CD4-positive, alpha-beta T cell treated with Interleukin-2 at 100 ng/mL for 4 hours (primary cell): ENCODE measurements at regions not wholly inside any gene's neighbourhood (a gene's known extent, or its start where the extent isn't known, plus 50 kb on each side); places are given as distances from the start of the nearest gene placed in this dataset.
"Not testable (repeated sequence)": the region's sequence is repeated elsewhere in the genome, so short reads cannot be mapped to it uniquely, and the experiment has no call there.

Source experiments
- DNase-seq: peaks from one replicate; pipeline ENCODE4 v3.0.0-alpha.2; 2020; ENCODE audit warnings: low spot score

- no peak for DNase-seq
These were observed 837.6 kb downstream of the TBC1D32 start for GRCh38 chr6:120496661-120497060.

- no peak for DNase-seq
These were observed 840.8 kb downstream of the TBC1D32 start for GRCh38 chr6:120493505-120493904.

DNA sequence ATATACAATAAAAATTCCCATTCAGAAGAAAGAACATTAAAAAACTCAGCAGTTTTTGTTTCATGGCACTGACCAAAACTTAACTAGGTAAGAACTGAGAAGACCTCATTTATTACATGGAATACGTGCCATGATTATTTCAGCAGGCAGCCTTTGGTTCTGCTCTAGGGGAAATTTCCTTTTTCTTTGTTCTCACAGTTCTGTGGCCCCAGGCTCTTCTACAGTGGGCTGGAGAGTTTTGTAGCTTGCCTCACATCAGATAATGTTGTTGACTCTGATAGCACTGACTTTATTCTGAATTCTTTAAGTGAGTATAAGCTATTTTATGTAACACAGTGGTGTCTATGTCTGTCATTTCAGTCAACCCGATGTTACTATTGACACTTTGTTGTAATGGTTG, 844.3 kb downstream of the TBC1D32 start:
- no peak for DNase-seq

- DNase-seq, result no peak
These were observed 850.1 kb downstream of the TBC1D32 start for GRCh38 chr6:120484146-120484545.

DNA sequence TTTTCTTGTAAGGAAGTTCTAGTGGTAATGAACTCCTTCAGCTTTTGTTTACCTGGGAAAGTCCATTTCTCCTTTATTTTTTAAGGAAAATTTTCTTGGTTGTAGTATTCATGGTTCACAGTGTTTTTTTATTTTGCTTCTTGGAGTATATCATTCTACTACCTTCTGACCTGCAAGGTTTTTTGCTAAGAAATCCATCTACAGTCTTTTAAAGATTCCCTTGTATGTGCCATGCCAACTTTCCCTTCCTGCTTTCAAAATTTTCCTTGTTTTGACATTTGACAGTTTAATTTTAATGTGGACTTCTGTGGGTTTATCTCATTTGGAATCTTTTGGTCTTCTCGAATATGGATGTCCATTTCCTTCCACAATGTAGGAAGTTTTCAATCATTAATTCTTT, 855.6 kb downstream of the TBC1D32 start:
- no peak for DNase-seq

GRCh38 chr6:120473804-120474203, 860.5 kb downstream of the TBC1D32 start:
- DNase-seq, result no peak

DNA sequence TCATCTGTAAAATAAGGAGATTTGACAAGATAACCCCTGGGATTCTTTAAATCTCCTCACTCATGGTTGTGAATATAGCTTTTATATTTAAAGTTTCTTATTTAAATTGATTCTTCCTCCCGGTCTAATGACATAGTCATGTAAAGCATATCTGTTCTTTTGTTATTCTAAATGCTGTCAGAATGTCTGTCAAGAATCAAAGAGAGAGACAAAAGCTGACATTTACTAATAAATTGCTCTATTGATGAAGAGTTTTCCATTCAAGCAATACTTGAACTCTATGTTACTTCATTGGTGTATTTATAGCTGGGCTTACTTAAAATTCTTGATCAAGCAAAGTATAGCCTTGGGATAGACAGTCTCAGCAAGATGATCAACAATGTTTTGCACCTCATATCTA, 865.8 kb downstream of the TBC1D32 start:
- no peak for DNase-seq

GRCh38 chr6:120451508-120451907, 882.8 kb downstream of the TBC1D32 start:
- no peak for DNase-seq

DNA sequence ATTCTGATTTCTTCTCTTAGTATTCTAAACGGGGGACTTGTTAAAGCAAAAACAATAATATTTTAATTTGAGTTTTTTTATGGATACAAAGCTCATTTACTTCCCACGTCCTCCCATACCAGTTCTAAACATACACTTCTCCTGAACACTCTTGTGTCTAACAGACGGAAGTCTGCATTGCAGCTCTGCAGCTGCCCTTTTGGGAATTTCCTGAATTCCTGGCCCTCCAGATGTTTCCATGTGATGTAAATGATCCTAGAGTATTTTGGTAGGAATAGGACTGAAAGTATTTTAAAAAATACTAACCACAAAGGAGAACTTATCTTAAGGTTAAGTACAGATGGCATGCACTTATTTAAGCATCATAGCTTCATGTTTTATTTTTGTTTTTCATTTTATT, 886.7 kb downstream of the TBC1D32 start:
- DNase-seq, result no peak

DNA sequence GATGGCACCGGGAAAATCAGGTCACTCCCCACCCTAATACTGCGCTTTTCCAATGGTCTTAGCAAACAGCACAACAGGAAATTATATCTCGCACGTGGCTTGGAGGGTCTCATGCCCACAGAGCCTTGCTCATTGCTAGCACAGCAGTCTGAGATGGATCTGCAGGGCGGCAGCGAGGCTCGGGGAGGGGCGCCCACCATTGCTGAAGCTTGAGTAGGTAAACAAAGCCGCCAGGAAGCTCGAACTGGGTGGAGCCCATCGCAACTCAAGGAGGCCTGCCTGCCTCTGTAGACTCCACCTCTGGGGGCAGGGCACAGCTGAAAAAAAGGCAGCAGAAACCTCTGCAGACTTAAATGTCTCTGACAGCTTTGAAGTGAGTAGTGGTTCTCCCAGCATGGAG, 901.4 kb downstream of the TBC1D32 start:
- not testable (repeated sequence) for DNase-seq

- no peak for DNase-seq
These were observed 902.4 kb downstream of the TBC1D32 start for GRCh38 chr6:120431841-120432240.

DNA sequence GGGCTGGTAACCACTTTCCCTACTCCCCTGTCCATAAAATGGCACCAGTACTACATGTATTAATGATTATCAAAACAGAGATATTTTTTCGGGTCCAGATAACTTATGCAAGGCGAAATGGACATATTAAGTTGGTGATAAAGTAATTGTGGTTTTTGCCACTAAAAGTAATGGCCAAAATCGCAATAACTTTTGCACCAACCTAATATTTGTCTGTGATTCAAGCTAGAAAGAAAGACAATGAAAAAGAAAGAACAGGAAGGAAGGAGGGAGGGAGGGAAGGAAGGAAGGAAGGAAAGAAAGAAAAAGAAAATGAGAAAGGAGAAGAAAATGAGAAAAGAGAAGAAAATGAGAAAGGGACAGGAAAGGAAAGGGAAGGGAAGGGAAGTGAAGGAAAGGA, 922.9 kb downstream of the TBC1D32 start:
- no peak for DNase-seq

DNA sequence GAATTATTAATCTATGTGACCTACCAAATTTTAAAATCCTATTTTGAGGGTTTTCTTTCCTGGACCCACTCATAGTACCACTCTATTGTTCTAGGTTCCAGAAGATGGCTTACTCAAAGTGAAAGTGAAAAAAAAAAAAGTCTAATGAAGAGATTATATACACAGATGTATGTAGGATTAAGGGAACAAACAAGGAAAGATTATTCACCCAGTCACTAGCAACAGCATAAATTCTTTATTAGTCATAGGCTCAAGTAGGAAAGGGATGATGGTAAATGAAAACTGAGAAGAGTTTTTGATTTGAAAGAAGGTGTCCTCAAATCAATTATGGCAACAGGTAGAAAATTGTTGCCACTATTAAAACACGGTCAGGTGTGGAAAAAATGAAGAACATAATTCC, 923.7 kb downstream of the TBC1D32 start:
- DNase-seq, result no peak

- DNase-seq, result no peak
These were observed 926.6 kb downstream of the TBC1D32 start for GRCh38 chr6:120407696-120408095.

DNA sequence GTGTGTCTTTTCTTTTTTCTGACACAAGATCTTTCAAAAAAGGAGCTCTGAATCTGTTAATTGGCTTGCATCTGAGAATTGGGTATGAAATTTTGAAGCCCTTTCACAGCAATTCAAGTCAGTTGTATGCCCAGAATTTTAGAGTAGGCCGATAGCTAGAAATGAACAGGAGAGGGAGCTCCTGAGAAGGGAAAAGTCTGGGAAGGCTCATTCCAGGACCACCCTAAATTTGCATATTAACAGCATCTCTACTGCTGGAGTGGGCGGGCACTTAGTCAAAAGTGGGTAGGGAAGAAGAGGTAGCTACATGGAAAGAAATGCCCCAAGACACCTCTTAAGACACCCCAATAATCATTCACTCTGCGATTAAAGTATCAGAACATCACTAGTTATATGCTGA, 928.3 kb downstream of the TBC1D32 start:
- no peak for DNase-seq

DNA sequence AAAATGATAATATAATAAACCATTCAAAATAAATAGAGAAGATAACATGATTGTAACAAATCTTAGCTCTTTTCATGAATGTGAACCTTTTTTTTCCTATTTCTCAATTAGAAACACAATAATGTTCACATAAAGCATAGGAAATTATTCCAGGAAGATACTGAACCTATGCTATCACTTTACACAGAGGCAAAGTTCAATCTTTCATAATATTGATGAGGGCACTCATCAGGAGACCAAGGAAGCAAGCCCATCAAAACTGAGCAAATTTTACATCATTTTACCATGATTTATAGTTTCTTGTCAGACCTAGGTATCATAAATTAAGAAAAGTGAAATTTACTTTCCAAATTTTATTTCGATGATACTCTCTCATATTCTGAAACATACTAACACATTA, 938.5 kb downstream of the TBC1D32 start:
- DNase-seq, result no peak

DNA sequence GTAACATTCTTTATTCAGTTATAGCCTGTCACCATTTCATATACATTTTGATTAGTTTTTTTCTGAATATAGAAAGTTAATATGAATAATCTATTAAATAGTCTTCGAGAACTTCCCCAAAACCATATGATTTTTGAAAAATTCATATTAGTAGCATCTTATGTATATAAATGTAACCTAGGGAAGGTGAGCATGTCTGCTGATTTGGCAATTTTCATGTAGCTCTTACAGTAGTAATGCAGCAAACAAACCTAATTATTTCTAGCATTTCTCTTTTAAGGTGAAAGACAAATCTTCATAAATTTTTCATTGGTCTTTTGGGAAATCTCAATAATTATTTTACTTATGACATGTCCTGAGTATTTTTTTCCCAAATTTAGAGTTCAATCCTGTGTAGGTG, 939.0 kb downstream of the TBC1D32 start:
- no peak for DNase-seq

GRCh38 chr6:120392941-120393340, 941.3 kb downstream of the TBC1D32 start:
- DNase-seq, result no peak

GRCh38 chr6:120384671-120385070, 949.6 kb downstream of the TBC1D32 start:
- DNase-seq, result no peak

GRCh38 chr6:120383681-120384080, 950.6 kb downstream of the TBC1D32 start:
- DNase-seq, result no peak

DNA sequence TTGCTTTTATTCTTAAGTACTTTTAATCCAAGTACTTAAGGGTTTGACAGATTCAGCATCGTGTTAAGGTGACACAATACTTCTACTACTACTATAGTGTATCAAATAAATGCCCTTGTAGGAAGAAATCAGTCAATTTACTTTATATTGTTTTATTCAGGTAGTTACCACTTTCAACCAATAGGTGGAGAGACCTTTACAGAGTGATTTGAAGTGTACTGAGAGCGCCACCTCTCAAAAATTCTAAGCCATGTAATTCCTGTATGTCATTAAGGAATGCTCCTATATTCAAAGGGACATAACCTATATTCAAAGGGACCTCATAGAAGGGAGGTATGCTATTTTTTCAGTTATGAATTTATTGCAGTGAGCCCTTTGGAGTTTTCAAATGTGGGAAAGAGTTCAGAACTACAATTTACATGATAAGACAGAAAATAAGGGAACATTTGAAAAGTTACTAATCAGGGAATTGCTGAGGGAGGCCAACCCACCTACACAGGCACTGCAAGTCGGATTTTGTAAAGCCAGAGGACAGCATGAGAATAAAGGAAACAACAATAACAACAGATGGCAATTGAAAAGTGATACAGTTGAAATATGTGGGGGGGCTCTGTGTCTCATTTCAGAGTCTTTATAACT, 955.6 kb downstream of the TBC1D32 start:
- DNase-seq, result no peak

- DNase-seq, result no peak
These were observed 961.1 kb downstream of the TBC1D32 start for GRCh38 chr6:120373185-120373584.

DNA sequence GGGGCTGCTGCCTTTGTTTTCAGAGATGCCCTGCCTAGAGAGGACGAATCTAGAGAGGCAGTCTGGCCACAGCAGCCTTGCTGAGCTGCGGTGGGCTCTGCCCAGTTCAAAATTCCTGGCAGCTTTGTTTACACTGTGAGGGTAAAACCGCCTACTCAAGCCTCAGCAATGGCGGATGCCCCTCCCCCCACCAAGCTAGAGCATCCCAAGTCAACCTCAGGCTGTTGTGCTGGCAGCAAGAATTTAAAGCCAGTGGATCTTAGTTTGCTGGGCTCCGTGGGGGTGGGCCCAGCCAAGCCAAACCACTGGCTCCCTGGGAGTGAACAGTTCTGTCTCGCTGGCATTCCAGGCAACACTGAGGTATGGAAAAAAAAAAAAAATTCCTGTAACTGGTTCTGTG, 970.9 kb downstream of the TBC1D32 start:
- no peak for DNase-seq

DNA sequence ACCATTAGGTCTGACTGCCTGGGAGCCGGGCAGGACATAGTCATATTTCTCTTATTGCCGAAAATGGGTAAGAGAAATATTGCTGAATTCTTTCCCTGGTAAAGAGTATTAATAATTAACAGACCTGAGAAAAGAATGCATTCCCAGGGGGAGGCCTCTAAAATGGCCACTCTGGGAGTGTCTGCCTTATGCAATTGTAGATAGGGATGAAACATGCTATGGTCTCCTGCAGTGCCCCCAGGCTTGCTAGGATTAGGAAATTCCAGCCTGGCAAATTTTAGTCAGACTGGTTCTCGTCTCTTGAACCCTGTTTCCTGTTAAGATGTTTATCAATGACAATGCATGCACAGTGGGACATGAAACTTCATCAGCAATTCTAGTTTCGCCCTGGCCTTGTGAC, 975.7 kb downstream of the TBC1D32 start:
- not testable (repeated sequence) for DNase-seq

- DNase-seq, result no peak
These were observed 976.8 kb downstream of the TBC1D32 start for GRCh38 chr6:120357447-120357846.
